Upper lobe of right lung (tissue), 1 donor: ENCODE measurements at regions not wholly inside any gene's neighbourhood (a gene's known extent, or its start where the extent isn't known, plus 50 kb on each side); places are given as distances from the start of the nearest gene placed in this dataset.
"Not testable (repeated sequence)": the region's sequence is repeated elsewhere in the genome, so short reads cannot be mapped to it uniquely, and the experiment has no call there.

Source experiments
- ATAC-seq: fragments of 200-7000 bp; cut with Tn5 transposase; one replicate; pipeline ENCODE4 v1.9.1; 2020; ENCODE audit warnings: mild to moderate bottlenecking, moderate library complexity
- DNase-seq: peaks from one replicate; pipeline ENCODE4 v3.0.0-alpha.2; 2020
- H3K27ac ChIP-seq: fragments of 200-600 bp; one replicate; pipeline ENCODE4 v1.8.0; 2022
- H3K27me3 ChIP-seq: fragments of 200-600 bp; one replicate; pipeline ENCODE4 v1.8.0; 2022; ENCODE audit warnings: mild to moderate bottlenecking
- H3K36me3 ChIP-seq: fragments of 200-600 bp; one replicate; pipeline ENCODE4 v1.8.0; 2022
- H3K4me1 ChIP-seq: fragments of 200-600 bp; one replicate; pipeline ENCODE4 v1.8.0; 2022
- H3K4me3 ChIP-seq: fragments of 200-600 bp; one replicate; pipeline ENCODE4 v1.8.0; 2022; ENCODE audit warnings: mild to moderate bottlenecking
- H3K9me3 ChIP-seq: fragments of 200-600 bp; one replicate; pipeline ENCODE4 v1.8.0; 2022
- CTCF ChIP-seq: fragments of 200-600 bp; IDR thresholded peaks from one replicate; pipeline ENCODE4 v1.8.0; 2022; ENCODE audit warnings: antibody characterized with exemption
- intact Hi-C: fragments of 100-400 bp; cut with DNase I; formaldehyde crosslinking; loops from one replicate; pipeline ENCODE4 v1.11.0; 2022
- donor health status: DM: no; HTN: yes; CAD: no; lungs with severe emphysema.

GRCh38 chr7:32661929-32662328 lies 166.6 kb downstream of the AVL9 start:
- no peak for TF ChIP-seq CTCF
- no peak for DNase-seq
- ATAC-seq: no peak
- no peaks in the 10 kb centered on the region for H3K36me3 ChIP-seq
- intact Hi-C loops: no loop called here
- H3K9me3 ChIP-seq: no peaks in the 10 kb centered on the region
- no peaks in the 10 kb centered on the region for H3K27me3 ChIP-seq
- no peaks in the 10 kb centered on the region for H3K4me1 ChIP-seq
- H3K4me3 ChIP-seq: no peak overlapping the region
- H3K27ac ChIP-seq: no peak overlapping the region

- DNase-seq (no peak), ATAC-seq (no peak)
- intact Hi-C loops: no loop called here
- Histone ChIP-seq H3K36me3 (no peaks in the 10 kb centered on the region), H3K4me3 (no peak overlapping the region), H3K9me3 (no peaks in the 10 kb centered on the region), H3K27ac (no peak overlapping the region), H3K4me1 (no peaks in the 10 kb centered on the region), H3K27me3 (no peaks in the 10 kb centered on the region)
- no peak for TF ChIP-seq CTCF
Measured at GRCh38 chr7:32661501-32661900, 166.2 kb downstream of the AVL9 start.

GRCh38 chr7:32660936-32661335 lies 165.6 kb downstream of the AVL9 start:
- ATAC-seq: no peak
- intact Hi-C loops: no loop called here

GRCh38 chr7:32659853-32660252 lies 164.6 kb downstream of the AVL9 start:
- ATAC-seq: no peak
- no peaks in the 10 kb centered on the region for H3K27me3 ChIP-seq
- H3K27ac ChIP-seq: no peak overlapping the region
- no peak for DNase-seq
- H3K4me3 ChIP-seq: no peak overlapping the region
- no peaks in the 10 kb centered on the region for H3K36me3 ChIP-seq
- H3K9me3 ChIP-seq: no peaks in the 10 kb centered on the region
- TF ChIP-seq CTCF: no peak
- H3K4me1 ChIP-seq: no peaks in the 10 kb centered on the region
- intact Hi-C loops: no loop called here

More at GRCh38 chr7:32660936-32661335, 165.6 kb downstream of the AVL9 start:
- no peak for TF ChIP-seq CTCF
- Histone ChIP-seq H3K27me3 (no peaks in the 10 kb centered on the region), H3K9me3 (no peaks in the 10 kb centered on the region), H3K27ac (no peak overlapping the region), H3K36me3 (no peaks in the 10 kb centered on the region), H3K4me3 (no peak overlapping the region), H3K4me1 (no peaks in the 10 kb centered on the region)
- no peak for DNase-seq

- H3K4me3 ChIP-seq: no peak overlapping the region
- no peak for ATAC-seq
- no peak for DNase-seq
- H3K36me3 ChIP-seq: no peaks in the 10 kb centered on the region
- H3K27me3 ChIP-seq: no peaks in the 10 kb centered on the region
- H3K4me1 ChIP-seq: no peaks in the 10 kb centered on the region
- no peak for TF ChIP-seq CTCF
- no peaks in the 10 kb centered on the region for H3K9me3 ChIP-seq
- intact Hi-C loops: no loop called here
- H3K27ac ChIP-seq: no peak overlapping the region
Measured at GRCh38 chr7:32658467-32658869, 163.2 kb downstream of the AVL9 start.

GRCh38 chr7:32658034-32658433 lies 162.7 kb downstream of the AVL9 start:
- intact Hi-C loops: no loop called here
- ATAC-seq: no peak

GRCh38 chr7:32654549-32654948 lies 159.3 kb downstream of the AVL9 start:
- intact Hi-C loops, H3K4me1 ChIP-seq, H3K4me3 ChIP-seq, ATAC-seq, H3K9me3 ChIP-seq, H3K27ac ChIP-seq, H3K27me3 ChIP-seq, H3K36me3 ChIP-seq, DNase-seq: not testable (repeated sequence)

More at GRCh38 chr7:32658034-32658433, 162.7 kb downstream of the AVL9 start:
- Histone ChIP-seq H3K27ac (no peak overlapping the region), H3K27me3 (no peaks in the 10 kb centered on the region), H3K4me1 (no peaks in the 10 kb centered on the region), H3K4me3 (no peak overlapping the region), H3K9me3 (no peaks in the 10 kb centered on the region), H3K36me3 (no peaks in the 10 kb centered on the region)
- TF ChIP-seq CTCF: no peak
- no peak for DNase-seq

- H3K27ac ChIP-seq, ATAC-seq, H3K4me1 ChIP-seq, intact Hi-C loops, H3K4me3 ChIP-seq, DNase-seq, H3K9me3 ChIP-seq, H3K36me3 ChIP-seq, H3K27me3 ChIP-seq: not testable (repeated sequence)
Measured at GRCh38 chr7:32650356-32650755, 155.1 kb downstream of the AVL9 start.
